Prostate gland (tissue), 2 donors: ENCODE measurements at regions not wholly inside any gene's neighbourhood (a gene's known extent, or its start where the extent isn't known, plus 50 kb on each side); places are given as distances from the start of the nearest gene placed in this dataset.

Experiments
- DNase-seq: peaks from one replicate; pipeline ENCODE4 v3.0.0-alpha.2; 2019; ENCODE audit warnings: low spot score
- H3K27ac ChIP-seq, 2 donors: fragments of 200-600 bp; sonication (generic); 2 replicates each; pipeline ENCODE4 v1.5.1; 2017 to 2019
- H3K27me3 ChIP-seq: fragments of 200-600 bp; sonication (generic); replicated peaks from 2 replicates; pipeline ENCODE4 v1.5.1; 2019; ENCODE audit not compliant: insufficient read depth
- H3K36me3 ChIP-seq, 2 donors: fragments of 200-600 bp; sonication (generic); 1 replicate in 1 of 2; 2 replicates in 1 of 2; pipeline versions ENCODE4 v1.5.1 to v1.8.1; 2017 to 2019
- H3K4me1 ChIP-seq: fragments of 200-600 bp; sonication (generic); replicated peaks from 2 replicates; pipeline ENCODE4 v1.5.1; 2019
- H3K4me3 ChIP-seq, 2 donors: fragments of 200-600 bp; sonication (generic); 2 replicates each; pipeline ENCODE4 v1.5.1; 2017 to 2019
- H3K9me3 ChIP-seq: fragments of 200-600 bp; sonication (generic); 2 replicates; pipeline ENCODE4 v1.5.1; 2017
- CTCF ChIP-seq, 4 experiments: fragments of 200-600 bp in 2 of 4; fragments of 450-650 bp in 2 of 4; sonication (generic) in 2 of 4; IDR thresholded peaks; 1 replicate in 3 of 4; 2 replicates in 1 of 4; pipeline ENCODE4 v1.5.1; 2016 to 2019; ENCODE audit warnings: antibody characterized with exemption in 4 of 4, mild to moderate bottlenecking in 2 of 4, moderate library complexity in 2 of 4
- POLR2A ChIP-seq: fragments of 450-650 bp; IDR thresholded peaks from one replicate; pipeline ENCODE4 v1.6.1; 2016; ENCODE audit warnings: antibody characterized with exemption, mild to moderate bottlenecking
- POLR2AphosphoS5 ChIP-seq: sonication (generic); formaldehyde crosslinking; IDR thresholded peaks from one replicate; pipeline ENCODE4 v1.6.1; 2017; ENCODE audit warnings: antibody characterized with exemption
- WGBS: methylation state at CpG from one replicate; pipeline ENCODE4 v1.1.5; 2018; 5-methylcytosine and 5-hydroxymethylcytosine counted together
- intact Hi-C: fragments of 100-400 bp; cut with DNase I; formaldehyde crosslinking; loops from one replicate; pipeline ENCODE4 v1.14.2; 2022

GRCh38 chr9:87167582-87167981, 220.3 kb upstream of the GAS1 start:
- DNase-seq: no peak

GRCh38 chr9:87178302-87178701, 231.0 kb upstream of the GAS1 start:
- Histone ChIP-seq H3K4me3 (no peak overlapping the region), H3K36me3 (no peaks in the 10 kb centered on the region), H3K4me1 (no peaks in the 10 kb centered on the region), H3K9me3 (no peaks in the 10 kb centered on the region), H3K27me3 (no peaks in the 10 kb centered on the region), H3K27ac (no peak overlapping the region)
- intact Hi-C loops: no loop called here
- DNase-seq: no peak
- TF ChIP-seq POLR2AphosphoS5 (no peak), CTCF (IDR thresholded peaks at IDR 0.05) (no peak), POLR2A (no peak)

More at GRCh38 chr9:87167582-87167981, 220.3 kb upstream of the GAS1 start:
- H3K4me3 ChIP-seq: no peak overlapping the region
- 81% methylated on average over 4 of the region's 4 CpGs for WGBS
- no peak overlapping the region for H3K27ac ChIP-seq
- no peaks in the 10 kb centered on the region for H3K9me3 ChIP-seq
- no peaks in the 10 kb centered on the region for H3K36me3 ChIP-seq
- H3K4me1 ChIP-seq: no peaks in the 10 kb centered on the region
- intact Hi-C loops: no loop called here
- TF ChIP-seq POLR2AphosphoS5: no peak
- TF ChIP-seq CTCF (IDR thresholded peaks at IDR 0.05): no peak
- TF ChIP-seq POLR2A: no peak
- H3K27me3 ChIP-seq: no peaks in the 10 kb centered on the region

GRCh38 chr9:87179553-87180340, 232.4 kb upstream of the GAS1 start:
- DNase-seq: no peak
- intact Hi-C loops: no loop called here
- Histone ChIP-seq H3K4me3 (no peak overlapping the region), H3K27me3 (no peaks in the 10 kb centered on the region), H3K9me3 (no peaks in the 10 kb centered on the region), H3K36me3 (no peaks in the 10 kb centered on the region), H3K4me1 (no peaks in the 10 kb centered on the region), H3K27ac (no peak overlapping the region)
- TF ChIP-seq POLR2AphosphoS5: no peak
- TF ChIP-seq CTCF (IDR thresholded peaks at IDR 0.05): no peak
- TF ChIP-seq POLR2A: no peak
- 66% methylated on average over 7 of the region's 7 CpGs for WGBS

- H3K36me3 ChIP-seq: no peaks in the 10 kb centered on the region
- H3K4me3 ChIP-seq: no peak overlapping the region
- TF ChIP-seq POLR2A (no peak), CTCF (IDR thresholded peaks at IDR 0.05) (no peak), POLR2AphosphoS5 (no peak)
- no peak overlapping the region for H3K27ac ChIP-seq
- H3K4me1 ChIP-seq: no peaks in the 10 kb centered on the region
- no peaks in the 10 kb centered on the region for H3K27me3 ChIP-seq
- DNase-seq: no peak
- intact Hi-C loops: no loop called here
- no peaks in the 10 kb centered on the region for H3K9me3 ChIP-seq
- 36% methylated on average over 5 of the region's 5 CpGs for WGBS
These were observed 233.1 kb upstream of the GAS1 start for GRCh38 chr9:87180361-87180760.

- DNase-seq: no peak
- Histone ChIP-seq H3K27me3 (no peaks in the 10 kb centered on the region), H3K9me3 (no peaks in the 10 kb centered on the region), H3K4me1 (no peaks in the 10 kb centered on the region), H3K4me3 (no peak overlapping the region), H3K27ac (no peak overlapping the region), H3K36me3 (no peaks in the 10 kb centered on the region)
- WGBS: 95% methylated on average over 2 of the region's 2 CpGs
- intact Hi-C loops: no loop called here
- no peak for TF ChIP-seq POLR2AphosphoS5
- no peak for TF ChIP-seq POLR2A
- no peak for TF ChIP-seq CTCF (IDR thresholded peaks at IDR 0.05)
These were observed 233.5 kb upstream of the GAS1 start for GRCh38 chr9:87180841-87181240.
